ENCODE measurements at regions not wholly inside any gene's neighbourhood (a gene's known extent, or its start where the extent isn't known, plus 50 kb on each side); places are given as distances from the start of the nearest gene placed in this dataset.

- no peak overlapping the region for H3K4me2 ChIP-seq (ENCODE audit: insufficient read depth, low read length)
- no peaks in the 10 kb centered on the region for H3K27me3 ChIP-seq (ENCODE audit: control insufficient read depth in 2 of 2, insufficient read depth in 2 of 2, low read length in 2 of 2)
- BruUV-seq (replicated peaks), result no TSS peak
- dilution Hi-C loops (cut with MboI; ENCODE audit: extremely low pct_ligation_motif_present, low sequenced_read_pairs) (no loop called here), intact Hi-C loops (cut with micrococcal nuclease) (no loop called here)
- ChIA-PET CTCF (no interaction called here), POLR2A (no interaction called here)
- H3K4me1 ChIP-seq (ENCODE audit: control insufficient read depth, extremely low read depth, insufficient read depth, low read length), result no peaks in the 10 kb centered on the region
- FAIRE-seq (no peak), DNase-seq (ENCODE audit: low read depth, low spot score) (no peak)
- H3K9me3 ChIP-seq (replicated peaks; ENCODE audit: control insufficient read depth, insufficient read depth, low read length), result no peaks in the 10 kb centered on the region
- no peaks in the 10 kb centered on the region for H4K20me1 ChIP-seq (replicated peaks; ENCODE audit: control insufficient read depth, extremely low read depth, insufficient read depth, low read length)
- no peaks in the 10 kb centered on the region for H3K79me2 ChIP-seq (ENCODE audit: control insufficient read depth, insufficient read depth, low read length)
- no peak overlapping the region for H3K9ac ChIP-seq (replicated peaks; ENCODE audit: extremely low read depth, insufficient read depth, low read length)
- TF ChIP-seq EZH2 (IDR thresholded peaks at IDR 0.05; ENCODE audit: borderline replicate concordance, low read depth, low read length, severe bottlenecking) (no peak), JUN (IDR thresholded peaks at IDR 0.05; ENCODE audit: borderline replicate concordance, insufficient read depth, insufficient read length, low read depth) (no peak), MYC (IDR thresholded peaks at IDR 0.05; ENCODE audit: low read depth, low read length) (no peak), POLR2AphosphoS5 (IDR thresholded peaks at IDR 0.05; ENCODE audit: insufficient read depth, low read depth, low read length) (no peak), CTCF (IDR thresholded peaks at IDR 0.05; ENCODE audit: extremely low read depth in 1 of 2, insufficient read depth in 1 of 2, low read depth in 1 of 2, low read length in 2 of 2) (no peak), MAX (IDR thresholded peaks at IDR 0.05; ENCODE audit: insufficient read depth, insufficient read length) (no peak), GATA2 (IDR thresholded peaks at IDR 0.05; ENCODE audit: insufficient read depth, insufficient read length, low read depth, low read length) (no peak), POLR2A (IDR thresholded peaks at IDR 0.05; ENCODE audit: low read depth, low read length) (no peak), FOS (IDR thresholded peaks at IDR 0.05; ENCODE audit: borderline replicate concordance, insufficient read depth, low read length) (no peak)
- H3K9me1 ChIP-seq (replicated peaks; ENCODE audit: control insufficient read depth, extremely low read depth, insufficient read depth, low read length), result no peaks in the 10 kb centered on the region
- H3K36me3 ChIP-seq (ENCODE audit: control insufficient read depth in 2 of 2, extremely low read depth in 1 of 2, insufficient read depth in 2 of 2, low read length in 2 of 2), result no peaks in the 10 kb centered on the region
- no peak overlapping the region for H3K27ac ChIP-seq (ENCODE audit: insufficient read depth, low read depth, low read length)
- H2AFZ ChIP-seq (ENCODE audit: low read depth, low read length), result no peak overlapping the region
- no peak overlapping the region for H3K4me3 ChIP-seq (replicated peaks in 1 of 3; ENCODE audit: insufficient read depth in 1 of 3, low read depth in 1 of 3, low read length in 3 of 3)
Measured at GRCh38 chr9:7935681-7936080, 136.1 kb upstream of the DMAC1 start.

Data from endothelial cell of umbilical vein (primary cell).